ENCODE measurements at regions not wholly inside any gene's neighbourhood (a gene's known extent, or its start where the extent isn't known, plus 50 kb on each side); places are given as distances from the start of the nearest gene placed in this dataset.

DNA sequence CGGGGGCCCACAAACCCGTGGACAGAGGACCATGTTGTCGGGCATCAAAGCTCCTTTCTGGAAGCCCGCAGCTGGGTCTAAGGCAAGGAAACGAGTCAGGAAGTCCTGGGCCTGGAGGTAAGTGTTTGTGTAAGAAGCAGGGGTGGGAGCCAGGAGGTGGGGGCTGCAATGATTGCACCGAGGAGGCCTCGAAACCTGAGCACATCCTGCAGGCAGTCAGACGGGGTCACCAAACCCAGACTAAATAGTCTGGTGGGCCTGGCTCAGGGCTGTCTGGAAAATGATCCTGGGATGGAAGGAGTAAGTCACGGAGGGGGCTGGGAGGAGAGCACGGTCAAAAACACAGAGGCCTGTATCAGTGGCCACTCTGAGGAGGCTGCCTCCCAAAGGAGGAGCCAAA lies 539.2 kb downstream of the MN1 start:
- H3K4me1 ChIP-seq = no peaks in the 10 kb centered on the region
- DNase-seq (ENCODE audit: extremely low spot score in 2 of 2) = no peak

DNA sequence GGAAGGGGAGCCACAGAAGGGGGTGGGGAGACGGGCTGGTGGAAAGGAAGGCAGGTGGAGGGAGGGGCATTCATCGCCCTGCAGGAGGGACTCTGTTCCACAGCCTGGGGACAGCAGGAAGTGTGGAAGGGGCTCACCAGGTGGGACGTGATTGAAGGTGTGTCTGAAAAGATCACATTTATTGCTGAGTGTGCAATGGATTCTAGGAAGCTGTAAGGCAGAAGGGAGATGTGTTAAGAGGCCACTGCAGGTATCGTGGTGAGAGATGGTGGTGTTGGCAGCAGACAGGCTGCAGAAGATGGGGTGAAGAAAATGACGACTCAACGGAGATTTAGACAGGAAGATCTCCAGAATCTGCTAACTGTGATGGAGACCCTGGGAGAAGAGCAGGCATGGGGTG lies 537.4 kb downstream of the MN1 start:
- no peak overlapping the region for H3K27ac ChIP-seq
- intact Hi-C loops (cut with DNase I) = no loop called here
- H3K36me3 ChIP-seq = no peaks in the 10 kb centered on the region
- no peaks in the 10 kb centered on the region for H3K9me3 ChIP-seq
- H3K4me3 ChIP-seq = no peak overlapping the region
- TF ChIP-seq, protein P1, sequence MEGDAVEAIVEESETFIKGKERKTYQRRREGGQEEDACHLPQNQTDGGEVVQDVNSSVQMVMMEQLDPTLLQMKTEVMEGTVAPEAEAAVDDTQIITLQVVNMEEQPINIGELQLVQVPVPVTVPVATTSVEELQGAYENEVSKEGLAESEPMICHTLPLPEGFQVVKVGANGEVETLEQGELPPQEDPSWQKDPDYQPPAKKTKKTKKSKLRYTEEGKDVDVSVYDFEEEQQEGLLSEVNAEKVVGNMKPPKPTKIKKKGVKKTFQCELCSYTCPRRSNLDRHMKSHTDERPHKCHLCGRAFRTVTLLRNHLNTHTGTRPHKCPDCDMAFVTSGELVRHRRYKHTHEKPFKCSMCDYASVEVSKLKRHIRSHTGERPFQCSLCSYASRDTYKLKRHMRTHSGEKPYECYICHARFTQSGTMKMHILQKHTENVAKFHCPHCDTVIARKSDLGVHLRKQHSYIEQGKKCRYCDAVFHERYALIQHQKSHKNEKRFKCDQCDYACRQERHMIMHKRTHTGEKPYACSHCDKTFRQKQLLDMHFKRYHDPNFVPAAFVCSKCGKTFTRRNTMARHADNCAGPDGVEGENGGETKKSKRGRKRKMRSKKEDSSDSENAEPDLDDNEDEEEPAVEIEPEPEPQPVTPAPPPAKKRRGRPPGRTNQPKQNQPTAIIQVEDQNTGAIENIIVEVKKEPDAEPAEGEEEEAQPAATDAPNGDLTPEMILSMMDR (IDR thresholded peaks at IDR 0.05) = no peak
- TF ChIP-seq POLR2AphosphoS5 (IDR thresholded peaks at IDR 0.05; ENCODE audit: insufficient read depth in 1 of 2, low read depth in 1 of 2) (no peak), POLR2A (IDR thresholded peaks at IDR 0.05) (no peak)
- no peak for DNase-seq (ENCODE audit: extremely low spot score in 2 of 2)
- H3K27me3 ChIP-seq = no peaks in the 10 kb centered on the region
- H3K4me1 ChIP-seq = no peaks in the 10 kb centered on the region

More for the DNA sequence above, 539.2 kb downstream of the MN1 start:
- Histone ChIP-seq H3K9me3 (no peaks in the 10 kb centered on the region), H3K4me3 (no peak overlapping the region), H3K36me3 (no peaks in the 10 kb centered on the region), H3K27me3 (no peaks in the 10 kb centered on the region), H3K27ac (no peak overlapping the region)
- intact Hi-C loops (cut with DNase I) = no loop called here
- TF ChIP-seq, protein P1 (IDR thresholded peaks at IDR 0.05) = no peak
- TF ChIP-seq POLR2A (IDR thresholded peaks at IDR 0.05) (no peak), POLR2AphosphoS5 (IDR thresholded peaks at IDR 0.05; ENCODE audit: insufficient read depth in 1 of 2, low read depth in 1 of 2) (no peak)

DNA sequence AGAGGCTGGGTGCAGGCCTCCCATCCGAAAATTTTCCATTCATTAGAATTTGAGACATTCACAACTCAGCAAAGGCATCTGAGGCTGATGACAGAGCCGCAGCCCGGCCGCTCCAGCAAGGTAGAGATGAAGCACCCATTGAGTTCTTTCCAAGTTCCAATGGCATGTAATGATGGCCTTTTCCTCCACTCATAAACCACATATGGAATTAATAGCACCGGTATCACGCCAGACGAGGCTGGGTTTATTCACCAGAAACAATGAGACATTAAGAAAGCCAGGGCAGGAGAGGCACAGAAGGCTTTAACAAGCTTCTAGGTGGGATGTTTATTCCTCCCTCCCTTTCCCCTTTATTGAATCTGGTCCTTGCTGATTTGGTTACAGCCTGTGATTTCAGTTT lies 534.4 kb downstream of the MN1 start:
- intact Hi-C loops (cut with DNase I) = no loop called here

DNA sequence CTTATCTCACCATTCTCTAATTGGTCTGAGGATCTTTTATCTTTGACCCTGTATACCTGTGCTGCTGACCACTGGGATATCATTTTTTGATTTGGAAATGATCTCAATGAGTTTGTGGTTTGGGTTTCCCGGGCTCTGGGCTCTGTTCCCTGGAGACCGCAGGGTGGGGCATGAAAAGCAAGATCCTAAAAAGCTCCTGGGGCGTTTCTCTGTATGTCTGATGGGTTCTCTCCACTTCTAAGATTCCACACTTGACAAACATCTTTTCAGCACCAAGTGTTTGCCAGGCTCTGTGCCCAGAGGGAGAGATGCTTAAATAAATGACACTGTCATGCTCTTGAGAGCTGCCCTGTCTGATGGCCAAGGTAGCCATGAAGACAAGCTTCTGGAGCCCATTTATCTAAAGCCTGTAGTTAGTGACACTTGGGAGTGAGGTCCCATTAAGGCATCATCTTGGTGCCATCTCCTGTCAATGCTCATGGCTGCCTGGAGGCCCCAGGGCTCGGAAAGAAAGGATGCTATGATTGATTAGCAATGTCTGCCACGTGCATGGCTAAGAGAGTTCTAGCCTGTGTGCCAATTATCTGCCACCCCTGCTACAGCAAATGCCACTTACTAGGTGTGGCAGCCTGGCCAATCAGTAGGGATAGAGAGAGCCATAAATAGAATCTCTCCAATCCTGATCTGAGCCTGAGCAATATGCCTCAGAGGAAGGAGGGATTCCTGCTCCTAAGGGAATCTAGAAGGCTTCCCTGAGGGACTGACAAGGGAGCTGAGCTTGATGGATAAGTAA lies 531.6 kb downstream of the MN1 start:
- no peak for DNase-seq (ENCODE audit: extremely low spot score in 2 of 2)
- H3K27ac ChIP-seq = no peak overlapping the region
- H3K4me1 ChIP-seq = no peaks in the 10 kb centered on the region
- no peaks in the 10 kb centered on the region for H3K27me3 ChIP-seq
- H3K9me3 ChIP-seq = no peaks in the 10 kb centered on the region
- no peaks in the 10 kb centered on the region for H3K36me3 ChIP-seq
- no peak overlapping the region for H3K4me3 ChIP-seq
- intact Hi-C loops (cut with DNase I) = no loop called here
- no peak for TF ChIP-seq POLR2A (IDR thresholded peaks at IDR 0.05)

More for the DNA sequence above, 534.4 kb downstream of the MN1 start:
- Histone ChIP-seq H3K4me1 (no peaks in the 10 kb centered on the region), H3K9me3 (no peaks in the 10 kb centered on the region), H3K27ac (no peak overlapping the region), H3K36me3 (no peaks in the 10 kb centered on the region), H3K4me3 (no peak overlapping the region), H3K27me3 (no peaks in the 10 kb centered on the region)
- DNase-seq (ENCODE audit: extremely low spot score in 2 of 2) = no peak
- TF ChIP-seq, protein P1 (IDR thresholded peaks at IDR 0.05) = no peak
- TF ChIP-seq POLR2A (IDR thresholded peaks at IDR 0.05) = no peak
- TF ChIP-seq POLR2AphosphoS5 (IDR thresholded peaks at IDR 0.05; ENCODE audit: insufficient read depth in 1 of 2, low read depth in 1 of 2) = no peak

DNA sequence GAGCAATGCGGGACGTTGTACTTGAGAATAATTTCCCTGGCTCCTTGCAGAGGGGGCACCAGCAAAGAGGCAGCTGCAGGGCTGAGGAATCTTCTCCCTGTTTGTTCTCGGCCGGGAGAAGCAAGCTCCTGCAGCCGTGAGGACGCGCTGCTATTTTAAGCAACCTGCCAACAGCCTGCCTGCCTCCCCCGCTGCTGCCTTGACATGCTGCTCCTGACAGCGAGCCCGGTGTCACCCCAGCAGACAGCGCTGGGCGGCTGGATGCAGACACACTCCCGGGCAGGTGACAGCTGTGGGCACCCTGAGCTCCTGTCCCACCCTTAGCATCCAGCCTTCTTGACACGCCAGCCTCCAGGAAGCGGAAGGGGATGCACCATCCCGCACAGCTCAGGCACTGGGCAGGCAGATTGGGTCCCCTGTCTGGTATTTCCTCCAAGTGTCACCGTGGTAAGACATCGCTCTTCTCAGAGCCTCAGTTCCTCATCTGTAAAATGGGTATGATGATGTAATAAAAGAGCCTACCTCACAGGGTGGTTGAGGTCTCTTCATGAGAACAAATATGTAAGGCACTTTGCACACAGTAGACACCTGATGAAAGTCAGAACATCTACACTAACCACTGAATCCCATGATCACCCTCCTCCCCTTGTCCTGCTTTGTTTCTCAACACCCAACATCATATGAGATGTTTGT lies 530.6 kb downstream of the MN1 start:
- TF ChIP-seq POLR2A (IDR thresholded peaks at IDR 0.05) = no peak
- TF ChIP-seq, protein P1 (IDR thresholded peaks at IDR 0.05) = no peak
- TF ChIP-seq POLR2AphosphoS5 (IDR thresholded peaks at IDR 0.05; ENCODE audit: insufficient read depth in 1 of 2, low read depth in 1 of 2) = no peak
- intact Hi-C loops (cut with DNase I) = no loop called here

More for the DNA sequence above, 530.6 kb downstream of the MN1 start:
- H3K27me3 ChIP-seq = no peaks in the 10 kb centered on the region
- H3K4me3 ChIP-seq = no peak overlapping the region
- H3K9me3 ChIP-seq = no peaks in the 10 kb centered on the region
- no peaks in the 10 kb centered on the region for H3K36me3 ChIP-seq
- H3K4me1 ChIP-seq = no peaks in the 10 kb centered on the region
- no peak for DNase-seq (ENCODE audit: extremely low spot score in 2 of 2)
- no peak overlapping the region for H3K27ac ChIP-seq

Measured in vagina (tissue), 2 donors.